Activated CD4-positive, alpha-beta T cell treated with anti-CD3 and anti-CD28 coated beads, Interleukin-2, amount 50 U/mL, for 4 hours (primary cell): ENCODE measurements at regions not wholly inside any gene's neighbourhood (a gene's known extent, or its start where the extent isn't known, plus 50 kb on each side); places are given as distances from the start of the nearest gene placed in this dataset.
"Not testable (repeated sequence)": the region's sequence is repeated elsewhere in the genome, so short reads cannot be mapped to it uniquely, and the experiment has no call there.

Experiments
- DNase-seq, 2 experiments: peaks; one replicate each; pipeline ENCODE4 v3.0.0-alpha.2; 2020

DNA sequence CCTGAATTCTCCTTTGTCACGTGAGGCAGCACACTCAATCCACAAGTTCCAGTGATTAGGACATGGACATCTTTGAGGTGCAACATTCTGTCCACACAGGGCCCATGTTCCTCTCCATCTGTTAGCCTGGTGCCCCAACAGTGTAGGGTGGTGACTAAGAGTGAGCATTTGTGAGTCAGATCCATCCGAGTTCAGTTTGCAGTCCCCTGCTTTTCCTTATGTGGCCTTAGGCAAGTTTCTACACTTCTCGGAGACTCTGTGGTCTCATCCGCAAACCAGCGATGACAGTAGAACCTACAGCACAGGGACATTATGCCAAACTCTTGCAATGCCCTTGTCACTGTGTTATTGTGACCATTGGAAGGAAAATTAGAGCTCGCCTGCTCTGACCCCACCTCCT, 178.7 kb upstream of the CDH4 start:
- no peak for DNase-seq

DNA sequence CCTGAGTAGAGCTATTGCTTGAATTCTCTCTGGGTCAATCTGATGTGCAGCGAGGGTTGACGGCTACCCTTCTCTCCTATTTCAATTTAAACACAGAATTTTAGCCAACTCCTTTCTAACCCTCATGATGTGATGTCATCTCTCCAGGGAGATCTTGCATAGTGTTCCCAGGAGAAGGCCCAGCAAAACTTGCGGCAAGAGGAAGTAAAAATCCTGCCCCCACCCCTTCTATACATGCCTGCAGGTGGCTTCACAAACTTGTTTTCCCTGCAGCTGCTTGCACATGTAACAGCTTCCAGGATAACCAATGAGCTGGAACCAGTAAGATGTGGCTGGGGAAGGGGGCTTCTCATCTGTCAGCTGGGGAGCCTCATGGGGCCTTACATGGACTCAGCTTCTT, 169.3 kb upstream of the CDH4 start:
- no peak for DNase-seq

DNA sequence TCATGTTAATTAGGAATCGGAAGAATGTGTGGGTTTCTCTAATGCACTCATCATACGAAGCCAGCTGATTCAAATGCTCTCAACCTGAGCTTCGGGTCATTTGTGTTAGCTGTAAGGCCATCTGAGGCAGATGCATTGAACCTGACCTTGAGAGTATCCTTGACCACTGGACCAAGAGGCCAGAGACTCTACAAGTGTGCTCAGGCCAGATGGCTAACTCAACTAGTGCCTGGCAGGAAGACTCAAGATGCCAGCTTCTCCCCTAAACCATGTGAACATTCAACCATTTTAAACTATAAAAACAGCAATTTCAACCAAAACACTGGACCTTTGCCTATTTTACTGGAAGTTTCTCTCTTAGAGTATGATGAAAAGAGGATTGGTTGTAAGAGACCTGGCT, 168.6 kb upstream of the CDH4 start:
- no peak for DNase-seq

DNA sequence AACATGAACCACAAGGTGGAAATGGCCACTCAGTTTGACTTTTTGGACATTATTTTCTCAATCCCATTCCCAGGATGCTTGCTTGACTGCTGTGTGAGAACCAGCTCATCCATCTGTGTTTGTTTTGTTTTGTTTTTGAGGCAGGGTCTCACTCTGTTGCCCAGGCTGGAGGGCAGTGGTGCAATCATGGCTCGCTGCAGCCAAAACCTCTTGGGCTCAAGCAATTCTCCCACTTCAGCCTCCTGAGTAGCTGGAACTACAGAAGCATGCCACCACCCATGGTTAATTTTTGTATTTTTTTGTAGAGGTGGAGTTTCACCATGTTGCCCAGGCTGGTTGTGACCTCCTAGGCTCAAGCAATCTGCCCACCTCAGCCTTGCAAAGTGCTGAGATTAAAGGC, 166.0 kb upstream of the CDH4 start:
- no peak for DNase-seq

DNA sequence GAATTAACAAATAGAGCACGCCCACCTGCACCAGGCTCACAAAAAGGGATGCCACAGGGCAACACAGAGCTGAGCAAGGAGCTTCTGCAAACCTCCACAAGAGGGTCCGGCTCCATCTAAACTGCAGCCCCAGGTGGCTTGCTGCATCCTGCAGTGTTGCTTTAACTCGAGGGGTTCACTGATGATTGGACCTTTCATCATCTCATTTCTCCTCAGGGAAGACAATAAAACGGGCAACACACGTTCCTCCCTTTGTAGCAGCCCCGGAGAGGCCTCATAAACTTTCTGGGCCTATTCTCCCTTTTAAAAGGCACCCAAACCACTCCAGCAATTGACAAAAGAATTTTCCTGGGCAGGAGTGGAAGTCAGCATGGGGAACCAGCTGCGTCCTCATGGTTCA, 161.5 kb upstream of the CDH4 start:
- no peak for DNase-seq

DNA sequence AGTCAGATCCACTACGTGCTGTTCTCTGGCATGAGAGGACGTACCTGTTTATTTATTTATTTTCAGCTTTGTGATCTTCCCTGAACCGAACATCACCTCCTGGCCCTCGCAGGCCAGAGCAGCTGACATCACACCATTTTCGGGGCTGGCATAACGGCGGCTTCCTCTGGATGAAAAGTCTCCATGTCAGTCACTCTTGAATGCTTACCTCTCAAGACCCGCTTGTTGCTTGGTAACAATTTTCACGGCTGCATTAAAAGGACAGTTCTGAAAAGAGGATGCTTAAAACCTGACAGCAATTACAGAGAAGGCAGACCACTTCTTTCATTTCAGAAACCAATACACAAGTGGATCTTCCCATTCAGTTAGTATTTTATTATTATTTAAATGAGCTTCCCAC, 159.8 kb upstream of the CDH4 start:
- no peak for DNase-seq

DNA sequence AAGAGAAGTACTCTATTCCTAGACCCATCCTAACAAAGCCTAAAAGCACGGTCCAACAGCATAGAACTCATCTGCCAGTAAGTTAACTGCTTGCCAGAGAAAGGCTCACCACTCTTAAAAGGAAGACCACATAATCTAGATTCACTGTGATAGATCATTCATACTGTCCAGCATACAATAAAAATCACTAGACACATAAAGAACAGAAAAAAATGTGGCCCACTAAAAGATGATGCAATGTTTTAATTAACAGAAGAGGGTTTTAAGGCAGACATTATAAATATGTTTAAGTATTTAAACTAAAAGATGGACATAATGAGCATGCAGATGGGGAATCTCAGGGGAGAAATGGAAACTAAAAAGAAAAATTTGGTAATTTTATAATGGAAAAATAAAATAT, 157.5 kb upstream of the CDH4 start:
- no peak for DNase-seq

DNA sequence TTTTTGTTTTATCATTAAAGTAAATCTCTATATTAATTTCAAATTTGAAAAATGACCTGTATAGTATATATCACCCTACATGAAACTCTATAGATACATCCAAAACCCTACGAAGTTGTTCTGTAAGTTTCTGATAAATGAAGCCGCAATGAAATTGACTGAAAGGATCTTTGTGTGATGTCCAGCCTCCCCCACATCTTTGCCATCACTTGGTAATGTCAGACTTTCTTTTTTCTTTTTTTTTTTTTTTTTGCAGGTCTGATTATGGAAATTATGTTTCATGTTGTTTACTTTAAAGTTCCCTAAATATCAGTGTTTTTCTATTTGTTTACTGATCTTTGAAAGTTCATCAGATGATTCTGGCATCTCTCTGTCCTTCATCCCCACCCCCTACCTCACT, 155.6 kb upstream of the CDH4 start:
- no peak for DNase-seq

DNA sequence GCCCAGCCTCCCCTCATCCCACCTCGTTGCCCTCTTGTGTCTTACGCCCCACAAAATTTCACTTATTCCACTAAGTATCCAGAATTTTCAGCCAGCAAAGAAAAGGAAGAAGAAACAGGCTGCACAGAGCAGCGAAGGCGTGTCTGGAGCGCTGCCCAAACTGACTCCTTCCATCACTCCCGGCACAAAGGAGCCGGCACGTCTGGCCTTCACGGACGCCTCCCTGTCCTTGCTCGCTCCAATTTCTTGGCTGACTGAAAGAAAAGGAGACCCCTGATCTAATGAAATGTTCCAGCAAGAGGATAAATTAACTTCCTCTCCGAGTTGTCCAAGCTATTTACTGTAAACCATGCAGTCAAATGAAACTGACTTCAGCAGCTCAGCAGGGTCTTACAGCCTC, 152.3 kb upstream of the CDH4 start:
- no peak for DNase-seq

DNA sequence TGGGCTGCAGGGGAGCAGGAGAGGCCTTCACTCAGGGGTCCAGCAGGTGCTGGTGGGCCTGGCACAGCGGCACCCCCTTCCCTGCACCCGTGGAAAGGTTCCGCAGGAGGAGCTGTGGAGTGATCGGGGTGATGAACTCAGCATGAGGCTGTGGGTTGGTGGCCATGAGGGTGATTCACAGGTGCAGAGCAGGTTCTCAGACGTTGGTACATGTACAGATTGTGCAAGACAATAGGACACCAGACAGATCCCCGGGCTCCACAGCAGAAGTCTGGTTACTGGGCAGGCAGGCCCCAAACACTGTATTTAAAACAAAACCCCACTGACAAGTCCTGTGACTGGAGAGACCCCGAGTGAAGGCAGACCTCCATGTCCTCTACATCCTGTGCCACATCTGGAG, 151.6 kb upstream of the CDH4 start:
- DNase-seq = no peak

DNA sequence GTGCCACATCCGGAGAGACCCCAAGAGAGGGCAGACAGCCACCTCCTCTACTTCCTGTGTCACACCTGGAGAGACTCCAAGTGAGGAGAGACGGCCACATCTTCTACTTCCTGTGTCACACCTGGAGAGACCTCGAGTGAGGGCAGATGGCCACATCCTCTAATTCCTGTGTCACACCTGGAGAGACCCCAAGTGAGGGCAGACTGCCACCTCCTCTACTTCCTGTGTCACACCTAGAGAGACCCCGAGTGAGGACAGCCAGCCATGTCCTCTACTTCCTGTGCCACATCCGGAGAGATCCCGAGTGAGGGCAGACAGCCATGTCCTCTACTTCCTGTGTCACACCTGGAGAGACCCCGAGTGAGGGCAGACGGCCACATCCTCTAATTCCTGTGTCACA, 150.7 kb upstream of the CDH4 start:
- DNase-seq = not testable (repeated sequence)

DNA sequence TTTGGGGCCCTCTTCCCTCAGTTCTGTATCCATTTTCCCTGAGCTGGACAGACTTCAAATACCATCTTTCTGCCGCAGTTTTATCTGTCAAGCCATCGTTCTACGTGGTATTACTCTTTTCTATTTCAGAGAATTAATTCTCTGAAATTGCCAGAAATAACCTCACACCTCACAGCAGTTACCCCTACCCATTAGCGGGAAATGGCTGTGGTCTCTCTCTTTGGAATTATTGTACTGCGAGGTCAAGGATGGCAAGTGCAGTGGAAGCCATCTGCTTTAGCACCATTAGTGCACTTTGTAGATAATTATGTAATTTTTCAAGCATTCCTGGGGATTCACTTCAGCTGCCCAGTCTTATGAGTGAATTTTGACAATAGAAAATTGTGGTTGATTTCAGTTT, 147.8 kb upstream of the CDH4 start:
- no peak for DNase-seq

DNA sequence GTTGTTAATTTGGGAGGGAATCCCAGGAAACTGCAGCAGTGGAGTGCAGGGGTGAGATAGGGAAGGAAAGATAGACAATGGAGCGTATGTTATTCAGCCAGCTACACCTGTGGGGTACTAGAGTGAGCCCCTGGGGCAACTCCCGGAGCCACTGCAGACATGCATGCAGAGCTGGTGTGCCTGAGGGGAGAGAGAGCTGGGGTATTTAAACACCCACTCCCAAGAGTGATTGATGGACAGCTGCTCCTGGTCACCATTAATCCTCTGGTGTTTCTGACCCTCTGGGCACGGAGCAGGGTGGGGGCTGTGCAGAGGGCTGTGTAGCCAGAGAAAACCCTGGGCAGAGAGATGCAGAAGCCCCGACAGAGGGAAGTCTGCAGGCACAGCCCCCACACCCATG, 146.7 kb upstream of the CDH4 start:
- no peak for DNase-seq

DNA sequence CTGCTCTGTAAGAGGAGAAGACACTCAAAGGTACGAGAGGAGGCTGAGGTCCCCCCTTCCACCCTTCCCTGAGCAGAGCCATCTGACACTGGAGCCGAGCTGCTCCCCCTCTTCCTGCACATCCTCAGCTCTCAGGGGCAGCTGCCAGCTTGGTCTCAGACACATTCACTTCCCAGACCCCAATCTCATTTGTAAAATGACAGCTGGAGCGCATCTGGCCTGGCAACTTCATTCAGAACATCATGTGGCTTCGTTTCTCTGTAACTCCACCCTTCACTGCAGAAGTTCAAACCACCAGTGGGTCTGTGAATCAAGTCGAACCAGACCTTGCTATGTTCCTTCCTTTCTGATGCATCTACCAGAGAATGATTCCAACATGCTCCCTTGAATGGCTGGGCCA, 145.6 kb upstream of the CDH4 start:
- no peak for DNase-seq

DNA sequence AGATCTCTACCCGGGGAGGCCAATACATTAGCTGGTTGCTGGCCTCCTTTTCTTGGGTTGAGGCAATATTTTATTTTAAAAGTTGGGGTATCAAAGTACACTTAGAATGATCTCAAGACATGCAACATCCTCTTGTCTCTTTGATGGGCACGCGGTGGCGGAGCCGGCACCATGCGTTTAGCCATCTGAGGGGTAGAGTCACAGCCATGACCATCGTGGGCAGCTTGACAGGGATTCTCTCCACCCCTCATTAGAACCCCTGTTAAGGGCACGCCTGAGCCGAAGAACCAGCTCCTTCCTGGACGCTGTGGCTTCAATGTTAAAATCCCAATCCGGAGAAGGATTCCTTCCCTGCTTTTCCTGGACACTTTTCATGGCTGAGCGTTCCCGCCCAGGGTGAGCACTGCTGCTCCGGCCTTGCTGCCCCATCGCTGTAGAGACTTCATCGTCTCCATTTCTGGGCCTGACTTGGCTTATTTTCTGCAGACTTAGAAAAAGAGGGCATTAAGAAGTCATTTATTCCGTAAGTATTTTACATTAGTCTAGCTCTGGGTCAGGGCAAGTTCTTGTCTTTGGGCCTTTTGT, 142.7 kb upstream of the CDH4 start:
- no peak for DNase-seq

DNA sequence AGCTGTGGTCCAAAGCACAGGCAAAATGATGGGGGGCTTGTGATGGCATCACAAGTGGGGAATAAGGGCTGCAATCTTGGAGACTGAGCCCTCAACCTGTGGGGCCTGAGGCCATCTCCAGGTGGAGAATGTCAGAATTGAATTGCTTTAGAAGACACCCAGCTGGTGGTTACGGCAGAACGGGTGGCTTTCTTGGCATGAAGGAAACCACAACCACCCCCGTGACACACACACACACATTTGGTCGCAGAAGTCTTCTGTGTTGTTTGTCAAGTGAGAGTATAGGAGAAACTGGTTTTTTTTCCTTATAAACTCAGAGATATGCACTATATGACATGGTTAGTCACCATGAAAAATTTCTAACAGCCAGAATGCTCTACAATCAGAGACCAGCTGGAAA, 139.5 kb upstream of the CDH4 start:
- DNase-seq = no peak

DNA sequence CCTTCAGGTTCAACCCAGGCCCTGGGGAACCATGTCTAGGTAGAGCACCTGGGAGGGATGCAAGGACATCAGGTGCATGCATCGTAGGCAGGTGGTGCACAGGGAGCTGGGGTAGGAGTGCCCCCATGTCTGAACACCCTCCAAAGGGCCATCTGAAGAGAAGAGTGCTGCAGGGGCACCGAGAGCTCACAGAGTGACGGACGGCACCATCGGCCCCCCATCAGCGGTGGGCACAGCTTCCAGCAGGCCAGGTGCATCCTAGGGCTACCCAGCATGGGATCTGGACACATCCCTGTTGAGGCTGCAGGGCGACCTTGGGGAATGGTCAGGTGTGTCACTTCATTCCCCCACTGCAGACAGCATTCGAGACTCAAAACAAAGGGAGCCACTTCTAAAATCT, 138.3 kb upstream of the CDH4 start:
- DNase-seq = no peak

DNA sequence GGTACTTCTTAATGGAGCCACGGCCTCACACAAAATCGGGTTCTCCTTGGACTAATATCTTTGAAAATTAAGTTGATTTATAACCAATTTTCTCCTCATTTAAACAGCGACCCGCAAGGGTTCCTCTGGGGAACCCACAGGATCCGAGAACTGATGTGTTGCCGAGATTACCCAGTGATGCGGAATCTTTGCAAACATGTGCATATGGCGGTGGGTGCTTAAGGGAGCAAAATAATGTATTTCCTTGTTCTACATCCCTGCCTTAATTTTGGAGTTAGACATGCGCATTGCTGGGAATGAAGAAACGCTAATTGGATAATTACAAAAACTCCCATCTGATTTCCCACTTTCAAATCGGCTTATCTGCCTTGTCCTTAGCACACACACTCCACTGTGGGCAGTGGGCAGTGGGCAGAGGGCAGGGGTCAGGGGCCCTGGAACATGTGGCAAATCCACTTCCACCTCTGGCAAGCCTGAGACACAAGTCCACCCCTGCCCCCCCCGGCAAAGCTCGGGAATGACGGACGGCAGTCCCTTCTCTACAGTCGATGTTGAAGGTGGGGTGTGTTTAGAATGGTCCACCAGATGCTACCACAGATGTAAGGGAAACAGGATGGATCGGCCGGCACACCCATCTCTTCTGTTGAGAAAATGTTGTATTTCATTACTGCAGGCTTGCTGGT, 137.4 kb upstream of the CDH4 start:
- DNase-seq = no peak

DNA sequence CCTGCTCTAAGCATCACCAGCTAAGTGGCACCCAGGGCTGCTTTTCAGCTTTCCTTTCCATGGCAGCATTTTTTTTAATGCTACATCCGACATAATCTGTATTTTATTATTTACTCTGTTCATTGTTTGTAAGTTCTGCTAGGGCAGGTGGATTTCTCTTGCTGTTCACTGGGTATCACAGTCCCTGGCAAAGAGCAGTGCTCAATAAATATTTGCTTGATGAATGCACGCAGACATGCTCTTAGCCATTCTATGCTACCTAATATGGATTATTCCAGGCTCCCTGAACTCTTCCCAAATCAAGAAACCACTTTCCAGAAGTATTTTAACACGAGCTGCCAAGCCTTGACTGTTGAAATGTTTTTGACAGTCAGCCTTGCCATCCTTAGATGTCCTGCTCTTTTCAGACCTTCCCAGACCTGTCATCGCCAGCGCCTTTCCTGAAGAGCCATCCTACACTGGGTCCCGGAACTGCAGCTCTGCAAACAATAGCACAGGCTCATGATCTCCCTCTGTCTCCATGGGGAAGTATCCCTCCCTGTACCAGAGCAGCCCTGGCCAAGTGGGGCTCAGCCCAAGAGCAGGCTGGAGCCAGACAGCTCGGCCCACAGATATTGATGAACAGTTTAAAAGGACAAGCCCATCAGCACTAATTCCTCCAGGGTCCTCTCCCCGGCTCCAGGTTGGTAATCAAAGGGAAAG, 136.5 kb upstream of the CDH4 start:
- no peak for DNase-seq

DNA sequence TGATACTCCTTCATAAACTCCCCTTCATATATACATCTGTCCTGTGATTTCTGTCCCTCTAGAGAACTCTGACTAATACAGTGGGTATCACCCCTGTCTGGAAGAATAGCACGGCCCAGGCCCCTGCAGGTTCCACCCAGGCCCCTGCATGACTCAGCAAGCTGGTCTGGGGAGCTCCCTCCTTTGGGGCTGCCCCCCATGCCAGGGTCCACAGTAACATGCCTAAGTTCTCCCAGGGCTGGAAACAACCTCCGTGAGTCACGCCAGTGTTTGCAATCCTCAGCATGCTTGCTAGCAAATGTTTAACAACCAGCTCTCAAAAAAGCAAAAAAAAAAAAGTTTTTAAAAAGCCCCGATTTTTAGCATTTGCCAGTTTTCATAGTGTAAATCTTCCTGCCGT, 134.3 kb upstream of the CDH4 start:
- DNase-seq = no peak

DNA sequence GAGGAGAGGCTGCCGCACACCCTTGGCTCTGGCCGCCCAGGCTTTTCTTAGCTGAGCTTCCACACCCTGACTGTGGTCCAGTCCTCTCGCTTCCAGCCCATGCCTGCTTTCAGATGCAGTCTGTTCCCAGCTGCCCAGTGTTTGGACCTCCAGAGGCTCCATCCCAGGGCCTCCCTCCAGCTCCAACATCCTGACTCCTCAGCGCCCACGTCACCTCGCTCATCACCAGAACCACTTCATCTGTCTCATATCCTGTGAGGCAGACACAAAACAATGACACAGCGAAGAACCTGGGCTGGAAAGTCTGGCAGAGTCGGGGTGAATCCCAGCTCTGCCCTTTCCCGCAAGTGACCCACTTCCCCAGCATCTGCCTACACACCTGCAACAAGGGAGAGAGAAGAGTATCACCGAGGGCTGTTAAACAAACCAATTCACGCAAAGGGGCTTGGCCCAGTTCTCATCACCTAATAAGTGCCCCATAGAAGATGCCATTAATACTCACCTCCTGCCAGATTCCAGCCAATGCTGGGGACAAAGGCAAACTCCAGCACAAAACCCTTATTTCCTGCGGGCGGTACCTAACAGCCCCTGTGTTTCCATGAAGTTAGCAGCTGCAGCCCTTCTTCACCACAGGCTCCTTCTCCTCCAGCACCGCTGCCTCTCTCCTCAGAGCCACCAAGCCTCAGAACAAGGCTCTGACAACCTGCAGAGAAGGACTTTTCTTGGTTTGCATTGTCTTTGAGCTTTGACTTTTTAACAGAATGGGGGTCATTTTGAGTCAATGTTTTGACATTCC, 133.4 kb upstream of the CDH4 start:
- DNase-seq = no peak

DNA sequence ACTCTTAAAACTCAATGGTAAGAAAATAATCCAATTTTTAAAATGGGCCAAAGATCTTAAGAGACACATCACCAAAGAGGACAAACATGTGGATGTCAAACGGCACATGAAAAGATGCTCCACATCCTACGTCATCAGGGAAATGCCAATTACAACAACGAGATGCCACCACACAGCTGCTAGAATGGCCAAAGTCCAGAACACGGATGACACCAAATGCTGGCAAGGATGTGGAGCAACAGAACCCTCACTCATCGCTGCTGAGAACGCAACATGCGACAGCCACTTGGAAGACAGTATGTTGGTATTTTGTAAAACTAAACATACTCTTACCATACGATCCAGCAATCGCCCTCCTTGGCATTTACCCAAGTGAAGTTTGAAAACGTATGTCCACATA, 132.8 kb upstream of the CDH4 start:
- DNase-seq = no peak

DNA sequence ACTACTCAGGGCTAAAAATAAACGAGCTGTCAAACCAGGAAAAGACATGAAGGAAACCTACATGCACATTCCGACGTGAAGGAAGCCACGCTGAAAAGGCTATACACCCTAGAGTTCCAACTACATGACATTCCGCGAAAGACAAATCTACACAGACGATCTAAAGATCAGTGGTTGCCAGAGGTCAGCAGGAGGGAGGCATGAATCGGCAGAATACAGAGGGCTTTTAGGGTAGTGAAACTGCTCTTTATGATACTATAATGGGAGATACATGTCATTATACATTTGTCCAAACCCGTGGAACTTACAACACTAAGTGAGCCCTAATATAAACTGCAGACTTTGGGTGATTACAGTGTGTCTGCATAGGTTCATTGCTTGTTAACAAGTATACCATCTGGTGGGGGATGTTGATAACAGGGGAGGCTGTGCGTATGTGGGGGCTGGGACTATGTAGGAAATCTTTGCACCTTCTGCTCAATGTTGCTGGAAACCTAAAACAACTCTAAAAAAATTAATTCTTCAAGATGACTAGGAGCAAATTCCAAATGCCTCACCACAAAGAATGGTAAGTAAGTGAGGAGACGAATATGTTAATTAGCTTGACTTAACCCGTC, 132.2 kb upstream of the CDH4 start:
- DNase-seq = no peak
